ENCODE measurements at regions not wholly inside any gene's neighbourhood (a gene's known extent, or its start where the extent isn't known, plus 50 kb on each side); places are given as distances from the start of the nearest gene placed in this dataset.

DNA sequence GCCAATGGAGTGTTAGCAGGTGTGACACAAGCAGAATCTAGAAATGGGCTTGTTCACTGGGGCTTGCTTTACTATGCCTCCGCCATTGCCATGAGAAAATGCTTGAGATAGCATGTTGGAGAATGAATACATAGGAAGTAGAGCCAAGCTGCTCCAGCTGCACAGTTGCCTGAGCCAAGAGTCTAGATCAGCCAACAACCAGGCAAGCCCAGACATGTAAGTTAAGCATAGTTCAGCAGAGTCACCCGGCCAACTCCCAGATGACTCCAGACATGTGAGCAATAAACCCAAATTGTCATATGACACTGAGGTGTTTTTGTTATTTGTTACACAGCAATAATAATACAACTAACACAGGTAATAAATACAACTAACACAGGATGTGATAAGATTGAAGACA, 167.9 kb downstream of the HAO1 start:
- no peaks in the 10 kb centered on the region for H3K27me3 ChIP-seq (ENCODE audit: control insufficient read depth in 4 of 4, insufficient read depth in 4 of 4, low read length in 3 of 4)
- H3K4me1 ChIP-seq (ENCODE audit: control insufficient read depth in 4 of 4, insufficient read depth in 4 of 4, low read length in 3 of 4) = no peaks in the 10 kb centered on the region

DNA sequence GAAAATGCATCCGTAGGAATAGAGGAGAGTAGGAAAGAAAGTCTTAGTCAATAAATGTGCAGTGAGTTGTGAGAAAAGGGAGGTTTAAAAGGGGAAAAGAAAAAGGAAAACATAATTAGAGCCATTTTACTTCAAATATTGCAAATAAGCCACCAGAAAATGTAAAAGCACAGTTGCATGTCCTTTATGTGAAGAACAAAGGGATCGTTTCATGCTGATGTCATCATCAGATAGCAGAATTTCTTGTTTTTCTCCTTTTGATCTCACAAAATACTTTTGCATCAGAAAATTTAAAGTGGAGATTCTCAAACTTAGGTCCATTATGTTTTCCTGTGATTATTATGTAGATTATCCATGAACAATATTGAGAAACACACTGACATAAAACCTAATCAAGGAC, 166.7 kb downstream of the HAO1 start:
- no peak overlapping the region for H3K4me3 ChIP-seq (ENCODE audit: low read depth in 1 of 3, low read length in 3 of 3)
- no peak overlapping the region for H3K9ac ChIP-seq (ENCODE audit: low read depth in 1 of 2, low read length in 2 of 2)
- WGBS = 88% methylated on average over 2 of the region's 2 CpGs
- H3K27me3 ChIP-seq (ENCODE audit: control insufficient read depth in 4 of 4, insufficient read depth in 4 of 4, low read length in 3 of 4) = no peaks in the 10 kb centered on the region
- no peaks in the 10 kb centered on the region for H3K36me3 ChIP-seq (ENCODE audit: control insufficient read depth in 4 of 4, insufficient read depth in 3 of 4, low read depth in 1 of 4, low read length in 3 of 4)
- no peaks in the 10 kb centered on the region for H3K9me3 ChIP-seq (ENCODE audit: control insufficient read depth in 4 of 4, low read length in 3 of 4)
- TF ChIP-seq FOXA1 (IDR thresholded peaks at IDR 0.05) (no peak), RXRA (IDR thresholded peaks at IDR 0.05) (no peak), TAF1 (conservative IDR thresholded peaks at IDR 0.05) (no peak)
- TF ChIP-seq, protein P1, sequence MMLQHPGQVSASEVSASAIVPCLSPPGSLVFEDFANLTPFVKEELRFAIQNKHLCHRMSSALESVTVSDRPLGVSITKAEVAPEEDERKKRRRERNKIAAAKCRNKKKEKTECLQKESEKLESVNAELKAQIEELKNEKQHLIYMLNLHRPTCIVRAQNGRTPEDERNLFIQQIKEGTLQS (IDR thresholded peaks at IDR 0.05) = no peak
- no peak for DNase-seq (ENCODE audit: low spot score)
- H3K4me1 ChIP-seq (ENCODE audit: control insufficient read depth in 4 of 4, insufficient read depth in 4 of 4, low read length in 3 of 4) = no peaks in the 10 kb centered on the region
- H3K27ac ChIP-seq (ENCODE audit: low read depth in 1 of 2, low read length in 2 of 2) = no peak overlapping the region

More for the DNA sequence above, 167.9 kb downstream of the HAO1 start:
- WGBS = 74% methylated on average over 2 of the region's 2 CpGs
- no peak overlapping the region for H3K4me3 ChIP-seq (ENCODE audit: low read depth in 1 of 3, low read length in 3 of 3)
- H3K27ac ChIP-seq (ENCODE audit: low read depth in 1 of 2, low read length in 2 of 2) = no peak overlapping the region
- no peak for DNase-seq (ENCODE audit: low spot score)
- TF ChIP-seq RXRA (IDR thresholded peaks at IDR 0.05) = no peak
- TF ChIP-seq YY1 (IDR thresholded peaks at IDR 0.05) = no peak
- TF ChIP-seq NR2F2 (IDR thresholded peaks at IDR 0.05) = no peak
- TF ChIP-seq, protein P1 (IDR thresholded peaks at IDR 0.05) = no peak
- no peak for TF ChIP-seq JUND (IDR thresholded peaks at IDR 0.05)
- TF ChIP-seq SP1 (IDR thresholded peaks at IDR 0.05) = no peak
- no peak for TF ChIP-seq TAF1 (conservative IDR thresholded peaks at IDR 0.05)
- TF ChIP-seq, protein P2, sequence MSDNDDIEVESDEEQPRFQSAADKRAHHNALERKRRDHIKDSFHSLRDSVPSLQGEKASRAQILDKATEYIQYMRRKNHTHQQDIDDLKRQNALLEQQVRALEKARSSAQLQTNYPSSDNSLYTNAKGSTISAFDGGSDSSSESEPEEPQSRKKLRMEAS (IDR thresholded peaks at IDR 0.05) = no peak
- TF ChIP-seq GABPA (IDR thresholded peaks at IDR 0.05 in 1 of 2, conservative IDR thresholded peaks at IDR 0.05 in 1 of 2) = no peak
- TF ChIP-seq, protein P3, sequence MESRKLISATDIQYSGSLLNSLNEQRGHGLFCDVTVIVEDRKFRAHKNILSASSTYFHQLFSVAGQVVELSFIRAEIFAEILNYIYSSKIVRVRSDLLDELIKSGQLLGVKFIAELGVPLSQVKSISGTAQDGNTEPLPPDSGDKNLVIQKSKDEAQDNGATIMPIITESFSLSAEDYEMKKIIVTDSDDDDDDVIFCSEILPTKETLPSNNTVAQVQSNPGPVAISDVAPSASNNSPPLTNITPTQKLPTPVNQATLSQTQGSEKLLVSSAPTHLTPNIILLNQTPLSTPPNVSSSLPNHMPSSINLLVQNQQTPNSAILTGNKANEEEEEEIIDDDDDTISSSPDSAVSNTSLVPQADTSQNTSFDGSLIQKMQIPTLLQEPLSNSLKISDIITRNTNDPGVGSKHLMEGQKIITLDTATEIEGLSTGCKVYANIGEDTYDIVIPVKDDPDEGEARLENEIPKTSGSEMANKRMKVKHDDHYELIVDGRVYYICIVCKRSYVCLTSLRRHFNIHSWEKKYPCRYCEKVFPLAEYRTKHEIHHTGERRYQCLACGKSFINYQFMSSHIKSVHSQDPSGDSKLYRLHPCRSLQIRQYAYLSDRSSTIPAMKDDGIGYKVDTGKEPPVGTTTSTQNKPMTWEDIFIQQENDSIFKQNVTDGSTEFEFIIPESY (IDR thresholded peaks at IDR 0.05) = no peak
- TF ChIP-seq FOXA2 (IDR thresholded peaks at IDR 0.05) = no peak
- TF ChIP-seq HNF4A (conservative IDR thresholded peaks at IDR 0.05) = no peak
- TF ChIP-seq, protein P4, sequence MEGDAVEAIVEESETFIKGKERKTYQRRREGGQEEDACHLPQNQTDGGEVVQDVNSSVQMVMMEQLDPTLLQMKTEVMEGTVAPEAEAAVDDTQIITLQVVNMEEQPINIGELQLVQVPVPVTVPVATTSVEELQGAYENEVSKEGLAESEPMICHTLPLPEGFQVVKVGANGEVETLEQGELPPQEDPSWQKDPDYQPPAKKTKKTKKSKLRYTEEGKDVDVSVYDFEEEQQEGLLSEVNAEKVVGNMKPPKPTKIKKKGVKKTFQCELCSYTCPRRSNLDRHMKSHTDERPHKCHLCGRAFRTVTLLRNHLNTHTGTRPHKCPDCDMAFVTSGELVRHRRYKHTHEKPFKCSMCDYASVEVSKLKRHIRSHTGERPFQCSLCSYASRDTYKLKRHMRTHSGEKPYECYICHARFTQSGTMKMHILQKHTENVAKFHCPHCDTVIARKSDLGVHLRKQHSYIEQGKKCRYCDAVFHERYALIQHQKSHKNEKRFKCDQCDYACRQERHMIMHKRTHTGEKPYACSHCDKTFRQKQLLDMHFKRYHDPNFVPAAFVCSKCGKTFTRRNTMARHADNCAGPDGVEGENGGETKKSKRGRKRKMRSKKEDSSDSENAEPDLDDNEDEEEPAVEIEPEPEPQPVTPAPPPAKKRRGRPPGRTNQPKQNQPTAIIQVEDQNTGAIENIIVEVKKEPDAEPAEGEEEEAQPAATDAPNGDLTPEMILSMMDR (IDR thresholded peaks at IDR 0.05; ENCODE audit: low read depth, low read length, missing input control) = no peak
- TF ChIP-seq HNF4G (IDR thresholded peaks at IDR 0.05) = no peak
- TF ChIP-seq RAD21 (IDR thresholded peaks at IDR 0.05) = no peak
- H3K9ac ChIP-seq (ENCODE audit: low read depth in 1 of 2, low read length in 2 of 2) = no peak overlapping the region
- no peaks in the 10 kb centered on the region for H3K9me3 ChIP-seq (ENCODE audit: control insufficient read depth in 4 of 4, low read length in 3 of 4)
- no peaks in the 10 kb centered on the region for H3K36me3 ChIP-seq (ENCODE audit: control insufficient read depth in 4 of 4, insufficient read depth in 3 of 4, low read depth in 1 of 4, low read length in 3 of 4)

All from liver (tissue), 8 donors.